Testis (tissue), 2 donors: ENCODE measurements at regions not wholly inside any gene's neighbourhood (a gene's known extent, or its start where the extent isn't known, plus 50 kb on each side); places are given as distances from the start of the nearest gene placed in this dataset.

Experiments used
- DNase-seq: peaks from one replicate; pipeline ENCODE4 v3.0.0-alpha.2; 2019
- H3K27ac ChIP-seq, 2 donors: fragments of 200-600 bp; sonication (generic); one replicate each; pipeline ENCODE4 v1.5.1; 2019
- H3K27me3 ChIP-seq: fragments of 200-600 bp; sonication (generic); one replicate; pipeline ENCODE4 v1.5.1; 2019
- H3K36me3 ChIP-seq: fragments of 200-600 bp; sonication (generic); one replicate; pipeline ENCODE4 v1.5.1; 2017; ENCODE audit warnings: low read depth; ENCODE audit errors: missing control alignments
- H3K4me1 ChIP-seq: fragments of 200-600 bp; sonication (generic); one replicate; pipeline ENCODE4 v1.5.1; 2019
- H3K4me3 ChIP-seq, 2 donors: fragments of 200-600 bp; sonication (generic); one replicate each; pipeline ENCODE4 v1.5.1; 2017 to 2019
- H3K9me3 ChIP-seq: fragments of 200-600 bp; sonication (generic); one replicate; pipeline ENCODE4 v1.5.1; 2017
- CTCF ChIP-seq, 3 experiments: fragments of 450-650 bp in 2 of 3; fragments of 200-600 bp in 1 of 3; sonication (generic) in 1 of 3; IDR thresholded peaks; one replicate each; pipeline ENCODE4 v1.5.1; 2016 to 2019; ENCODE audit warnings: antibody characterized with exemption in 3 of 3, mild to moderate bottlenecking in 2 of 3, moderate library complexity in 1 of 3
- POLR2A ChIP-seq: fragments of 450-650 bp; IDR thresholded peaks from one replicate; pipeline ENCODE4 v1.6.1; 2017; ENCODE audit warnings: antibody characterized with exemption, mild to moderate bottlenecking, moderate library complexity
- WGBS, 2 donors: methylation state at CpG; one replicate each; pipeline ENCODE4 v1.1.5; 2018; 5-methylcytosine and 5-hydroxymethylcytosine counted together
- intact Hi-C: fragments of 100-400 bp; cut with DNase I; formaldehyde crosslinking; loops from one replicate; pipeline ENCODE4 v1.15.1; 2023; ENCODE audit warnings: low total_unique reads

GRCh38 chr1:193584731-193585239 is 398.4 kb upstream of the B3GALT2 start:
- no peak for DNase-seq
- TF ChIP-seq CTCF (IDR thresholded peaks at IDR 0.05) (no peak), POLR2A (no peak)
- Histone ChIP-seq H3K27me3 (no peaks in the 10 kb centered on the region), H3K4me3 (no peak overlapping the region), H3K4me1 (peaks cover 8% of the 10 kb centered on the region), H3K36me3 (no peaks in the 10 kb centered on the region), H3K27ac (no peak overlapping the region), H3K9me3 (no peaks in the 10 kb centered on the region)
- intact Hi-C loops: no loop called here
- 92 to 94% methylated on average over 2 of the region's 2 CpGs for WGBS, 2 donors

- WGBS, 2 donors: 86 to 87% methylated on average over 3 of the region's 3 CpGs
- Histone ChIP-seq H3K4me3 (no peak overlapping the region), H3K36me3 (no peaks in the 10 kb centered on the region), H3K4me1 (no peaks in the 10 kb centered on the region), H3K9me3 (no peaks in the 10 kb centered on the region), H3K27ac (no peak overlapping the region), H3K27me3 (no peaks in the 10 kb centered on the region)
- DNase-seq: no peak
- TF ChIP-seq CTCF (IDR thresholded peaks at IDR 0.05) (no peak), POLR2A (no peak)
- intact Hi-C loops: no loop called here
Observed at GRCh38 chr1:193581341-193581740, 394.9 kb upstream of the B3GALT2 start.

DNA sequence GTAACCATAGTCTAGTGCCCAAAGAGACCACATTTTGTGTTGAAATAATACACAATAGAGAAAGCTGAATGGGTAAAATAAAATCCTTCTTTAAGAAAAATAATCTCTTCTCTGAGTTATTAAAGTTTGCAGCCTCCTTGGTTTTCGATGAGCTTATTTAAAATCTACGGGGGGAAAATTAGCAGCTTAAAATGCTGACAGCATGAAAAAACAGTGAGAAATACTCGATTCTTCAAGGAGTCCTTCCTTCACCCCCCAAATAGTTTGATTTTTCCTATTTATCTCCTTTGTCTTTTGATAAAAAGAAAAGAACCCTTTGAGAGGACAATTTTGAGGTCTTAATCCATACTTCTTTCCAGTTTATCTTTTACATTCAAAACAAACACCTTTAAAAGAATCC is 394.0 kb upstream of the B3GALT2 start:
- Histone ChIP-seq H3K27me3 (no peaks in the 10 kb centered on the region), H3K27ac (no peak overlapping the region), H3K9me3 (no peaks in the 10 kb centered on the region), H3K4me1 (no peaks in the 10 kb centered on the region), H3K4me3 (no peak overlapping the region), H3K36me3 (no peaks in the 10 kb centered on the region)
- intact Hi-C loops: no loop called here
- 88 to 91% methylated on average over 3 of the region's 3 CpGs for WGBS, 2 donors
- TF ChIP-seq CTCF (IDR thresholded peaks at IDR 0.05) (no peak), POLR2A (no peak)
- no peak for DNase-seq

DNA sequence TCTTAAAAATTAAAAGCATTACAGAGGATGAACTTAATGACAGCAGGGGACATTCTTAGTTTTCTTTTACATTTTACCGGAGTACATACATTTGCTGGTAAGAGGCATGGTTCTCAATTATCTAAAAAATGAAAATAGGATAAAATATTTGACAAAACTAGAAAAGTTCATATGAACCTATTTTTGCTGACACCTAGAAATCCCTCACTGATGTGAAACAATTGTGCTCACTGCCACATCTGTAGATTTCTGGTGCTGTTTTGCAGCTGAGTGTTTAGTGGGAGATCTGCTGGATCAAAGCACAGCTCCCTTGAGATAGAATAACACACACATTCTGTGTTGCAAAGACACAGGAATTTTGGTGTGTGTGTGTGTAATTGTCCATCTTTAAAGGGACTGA is 392.9 kb upstream of the B3GALT2 start:
- H3K27me3 ChIP-seq: no peaks in the 10 kb centered on the region
- H3K4me3 ChIP-seq: no peak overlapping the region
- H3K36me3 ChIP-seq: no peaks in the 10 kb centered on the region
- 89 to 97% methylated on average over 1 of the region's 1 CpG for WGBS, 2 donors
- TF ChIP-seq POLR2A: no peak
- no peak for TF ChIP-seq CTCF (IDR thresholded peaks at IDR 0.05)
- H3K9me3 ChIP-seq: no peaks in the 10 kb centered on the region
- no peak for DNase-seq
- intact Hi-C loops: no loop called here
- no peaks in the 10 kb centered on the region for H3K4me1 ChIP-seq
- H3K27ac ChIP-seq: no peak overlapping the region

GRCh38 chr1:193574913-193575312 is 388.5 kb upstream of the B3GALT2 start:
- Histone ChIP-seq H3K4me3 (no peak overlapping the region), H3K36me3 (no peaks in the 10 kb centered on the region), H3K27me3 (no peaks in the 10 kb centered on the region), H3K27ac (no peak overlapping the region), H3K9me3 (no peaks in the 10 kb centered on the region), H3K4me1 (no peaks in the 10 kb centered on the region)
- DNase-seq: no peak
- intact Hi-C loops: no loop called here
- TF ChIP-seq POLR2A (no peak), CTCF (IDR thresholded peaks at IDR 0.05) (no peak)
